GM12878 (cell line): ENCODE measurements at regions not wholly inside any gene's neighbourhood (a gene's known extent, or its start where the extent isn't known, plus 50 kb on each side); places are given as distances from the start of the nearest gene placed in this dataset.

ENCODE experiments used
- BHLHE40 ChIP-seq, 2 experiments: fragments of 450-650 bp in 1 of 2; IDR thresholded peaks; 2 replicates each; pipeline ENCODE4 v1.6.1; 2011 to 2017; ENCODE audit warnings: low read depth in 2 of 2, borderline replicate concordance in 1 of 2, improper control_type of control experiment in 1 of 2, low read length in 1 of 2, mild to moderate bottlenecking in 1 of 2
- CREB1 ChIP-seq: IDR thresholded peaks from 2 replicates; pipeline ENCODE4 v1.6.1; 2012; ENCODE audit warnings: low read depth, mild to moderate bottlenecking, inconsistent platforms
- GATAD2B ChIP-seq: fragments of 450-650 bp; conservative IDR thresholded peaks from 2 replicates; pipeline ENCODE4 v1.6.1; 2017; ENCODE audit warnings: low read depth, mild to moderate bottlenecking, moderate library complexity
- POLR2A ChIP-seq: IDR thresholded peaks from 2 replicates; pipeline ENCODE4 v1.6.1; 2011; ENCODE audit warnings: low read depth, mild to moderate bottlenecking, low read length
- SP1 ChIP-seq: IDR thresholded peaks from one replicate; pipeline ENCODE4 v1.6.1; 2011; ENCODE audit warnings: low read depth, low read length
- SUPT20H ChIP-seq: IDR thresholded peaks from 2 replicates; pipeline ENCODE4 v1.6.1; 2011; ENCODE audit warnings: low read depth, mild to moderate bottlenecking, low read length, moderate library complexity, borderline replicate concordance; ENCODE audit not compliant: control insufficient read depth
- SUZ12 ChIP-seq: fragments of 200-600 bp; sonication (generic); IDR thresholded peaks from one replicate; pipeline ENCODE4 v1.6.1; 2018; ENCODE audit warnings: antibody characterized with exemption, mild to moderate bottlenecking; ENCODE audit not compliant: unreplicated experiment
- TCF12 ChIP-seq: IDR thresholded peaks from 2 replicates; pipeline ENCODE4 v1.6.1; 2011; ENCODE audit warnings: low read depth, mild to moderate bottlenecking, low read length
- ZNF217 ChIP-seq: fragments of 450-650 bp; IDR thresholded peaks from 2 replicates; pipeline ENCODE4 v1.6.1; 2017; ENCODE audit warnings: antibody characterized with exemption, mild to moderate bottlenecking
- TF ChIP-seq, protein P1 (sequence below), 3 experiments: IDR thresholded peaks in 2 of 3; conservative IDR thresholded peaks in 1 of 3; 2 replicates each; pipeline ENCODE4 v1.5.1; 2011; ENCODE audit warnings: low read depth in 3 of 3, low read length in 3 of 3, mild to moderate bottlenecking in 3 of 3, control low read depth in 2 of 3, moderate library complexity in 2 of 3, inconsistent platforms in 1 of 3, mixed read lengths in 1 of 3; ENCODE audit not compliant: control insufficient read depth in 2 of 3, insufficient read depth in 1 of 3; ENCODE audit errors: extremely low read depth in 1 of 3
- TF ChIP-seq, protein P2 (sequence below): IDR thresholded peaks from 2 replicates; pipeline ENCODE4 v1.6.1; 2012; ENCODE audit warnings: low read depth, low read length, improper control_type of control experiment
- TF ChIP-seq, protein P3 (sequence below): IDR thresholded peaks from 2 replicates; pipeline ENCODE4 v1.6.1; 2012; ENCODE audit warnings: low read depth, low read length, improper control_type of control experiment

DNA sequence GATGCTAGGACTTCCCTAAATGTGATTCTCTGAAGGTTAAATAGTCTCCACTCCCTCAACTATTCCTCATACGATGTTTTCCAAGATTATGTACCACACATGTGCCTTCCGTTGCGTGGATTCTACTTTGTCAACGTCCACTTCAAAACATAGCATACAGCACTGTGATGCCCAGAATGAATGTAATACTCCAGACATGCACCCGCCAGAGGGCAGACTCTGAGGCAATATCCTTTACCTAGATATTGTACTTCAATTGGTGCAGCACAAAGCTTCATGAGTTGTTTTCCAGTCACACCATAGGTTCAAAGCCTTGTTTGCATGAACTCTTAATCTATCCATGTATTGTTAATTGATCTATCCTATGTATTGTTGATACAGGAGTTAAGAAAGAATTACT is 201.0 kb upstream of the NABP1 start:
- no peak for TF ChIP-seq SUPT20H
- TF ChIP-seq, protein P1, sequence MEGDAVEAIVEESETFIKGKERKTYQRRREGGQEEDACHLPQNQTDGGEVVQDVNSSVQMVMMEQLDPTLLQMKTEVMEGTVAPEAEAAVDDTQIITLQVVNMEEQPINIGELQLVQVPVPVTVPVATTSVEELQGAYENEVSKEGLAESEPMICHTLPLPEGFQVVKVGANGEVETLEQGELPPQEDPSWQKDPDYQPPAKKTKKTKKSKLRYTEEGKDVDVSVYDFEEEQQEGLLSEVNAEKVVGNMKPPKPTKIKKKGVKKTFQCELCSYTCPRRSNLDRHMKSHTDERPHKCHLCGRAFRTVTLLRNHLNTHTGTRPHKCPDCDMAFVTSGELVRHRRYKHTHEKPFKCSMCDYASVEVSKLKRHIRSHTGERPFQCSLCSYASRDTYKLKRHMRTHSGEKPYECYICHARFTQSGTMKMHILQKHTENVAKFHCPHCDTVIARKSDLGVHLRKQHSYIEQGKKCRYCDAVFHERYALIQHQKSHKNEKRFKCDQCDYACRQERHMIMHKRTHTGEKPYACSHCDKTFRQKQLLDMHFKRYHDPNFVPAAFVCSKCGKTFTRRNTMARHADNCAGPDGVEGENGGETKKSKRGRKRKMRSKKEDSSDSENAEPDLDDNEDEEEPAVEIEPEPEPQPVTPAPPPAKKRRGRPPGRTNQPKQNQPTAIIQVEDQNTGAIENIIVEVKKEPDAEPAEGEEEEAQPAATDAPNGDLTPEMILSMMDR (IDR thresholded peaks at IDR 0.05 in 2 of 3, conservative IDR thresholded peaks at IDR 0.05 in 1 of 3; ENCODE audit: control insufficient read depth in 2 of 3, extremely low read depth in 1 of 3, insufficient read depth in 1 of 3, low read depth in 3 of 3, low read length in 3 of 3): no peak
- no peak for TF ChIP-seq BHLHE40 (IDR thresholded peaks at IDR 0.05; ENCODE audit: borderline replicate concordance in 1 of 2, low read depth in 2 of 2, low read length in 1 of 2)
- no peak for TF ChIP-seq ZNF217
- TF ChIP-seq CREB1: no peak
- no peak for TF ChIP-seq SP1
- no peak for TF ChIP-seq POLR2A
- TF ChIP-seq GATAD2B: no peak
- TF ChIP-seq, protein P2, sequence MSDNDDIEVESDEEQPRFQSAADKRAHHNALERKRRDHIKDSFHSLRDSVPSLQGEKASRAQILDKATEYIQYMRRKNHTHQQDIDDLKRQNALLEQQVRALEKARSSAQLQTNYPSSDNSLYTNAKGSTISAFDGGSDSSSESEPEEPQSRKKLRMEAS: no peak
- TF ChIP-seq, protein P3, sequence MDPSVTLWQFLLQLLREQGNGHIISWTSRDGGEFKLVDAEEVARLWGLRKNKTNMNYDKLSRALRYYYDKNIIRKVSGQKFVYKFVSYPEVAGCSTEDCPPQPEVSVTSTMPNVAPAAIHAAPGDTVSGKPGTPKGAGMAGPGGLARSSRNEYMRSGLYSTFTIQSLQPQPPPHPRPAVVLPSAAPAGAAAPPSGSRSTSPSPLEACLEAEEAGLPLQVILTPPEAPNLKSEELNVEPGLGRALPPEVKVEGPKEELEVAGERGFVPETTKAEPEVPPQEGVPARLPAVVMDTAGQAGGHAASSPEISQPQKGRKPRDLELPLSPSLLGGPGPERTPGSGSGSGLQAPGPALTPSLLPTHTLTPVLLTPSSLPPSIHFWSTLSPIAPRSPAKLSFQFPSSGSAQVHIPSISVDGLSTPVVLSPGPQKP: no peak
- TF ChIP-seq SUZ12: no peak
- no peak for TF ChIP-seq TCF12
